H9 (cell line): ENCODE measurements at regions not wholly inside any gene's neighbourhood (a gene's known extent, or its start where the extent isn't known, plus 50 kb on each side); places are given as distances from the start of the nearest gene placed in this dataset.

Source experiments
- DNase-seq: peaks from one replicate; pipeline ENCODE4 v3.0.0-alpha.2; 2017
- H2AFZ ChIP-seq: one replicate; pipeline ENCODE4 v1.6.1; 2013; ENCODE audit warnings: mild to moderate bottlenecking, low read length, control low read depth, moderate library complexity
- H2AK5ac ChIP-seq: 2 replicates; pipeline ENCODE4 v1.6.1; 2013; ENCODE audit warnings: low read length, control low read depth, mixed read lengths; ENCODE audit not compliant: insufficient read length
- H2BK120ac ChIP-seq: one replicate; pipeline ENCODE4 v1.6.1; 2013; ENCODE audit warnings: low read depth, mild to moderate bottlenecking, low read length, control low read depth, inconsistent platforms; ENCODE audit not compliant: poor library complexity, severe bottlenecking
- H2BK12ac ChIP-seq: 2 replicates; pipeline ENCODE4 v1.6.1; 2013; ENCODE audit warnings: low read length, control low read depth, mixed read lengths, low read depth; ENCODE audit not compliant: insufficient read length
- H2BK15ac ChIP-seq: 2 replicates; pipeline ENCODE4 v1.6.1; 2013; ENCODE audit warnings: low read depth, low read length, control low read depth
- H2BK20ac ChIP-seq: one replicate; pipeline ENCODE4 v1.6.1; 2013; ENCODE audit warnings: low read depth, mild to moderate bottlenecking, low read length, control low read depth, inconsistent platforms; ENCODE audit not compliant: poor library complexity, severe bottlenecking
- H2BK5ac ChIP-seq: 2 replicates; pipeline ENCODE4 v1.6.1; 2013; ENCODE audit warnings: low read length, control low read depth, mixed read lengths; ENCODE audit not compliant: insufficient read length
- H3K14ac ChIP-seq: 2 replicates; pipeline ENCODE4 v1.6.1; 2013; ENCODE audit warnings: low read length, control low read depth; ENCODE audit not compliant: insufficient read depth
- H3K18ac ChIP-seq: 2 replicates; pipeline ENCODE4 v1.6.1; 2013; ENCODE audit warnings: low read depth, mild to moderate bottlenecking, mixed read lengths, low read length, control low read depth; ENCODE audit not compliant: insufficient read length
- H3K23ac ChIP-seq: 2 replicates; pipeline ENCODE4 v1.6.1; 2013; ENCODE audit warnings: low read length, control low read depth, mixed read lengths, low read depth; ENCODE audit not compliant: insufficient read length
- H3K23me2 ChIP-seq: 2 replicates; pipeline ENCODE4 v1.6.1; 2013; ENCODE audit warnings: low read depth, mild to moderate bottlenecking, mixed read lengths, low read length, control low read depth; ENCODE audit not compliant: insufficient read length, poor library complexity, severe bottlenecking
- H3K27ac ChIP-seq: 2 replicates; pipeline ENCODE4 v1.5.1; 2013; ENCODE audit warnings: low read length, control low read depth, mixed read lengths, low read depth; ENCODE audit not compliant: insufficient read length
- H3K27me3 ChIP-seq: 2 replicates; pipeline ENCODE4 v1.6.1; 2013; ENCODE audit warnings: low read length, control low read depth, inconsistent platforms; ENCODE audit not compliant: insufficient read depth
- H3K4ac ChIP-seq: 2 replicates; pipeline ENCODE4 v1.6.1; 2013; ENCODE audit warnings: low read depth, mild to moderate bottlenecking, control low read depth, inconsistent platforms, low read length, moderate library complexity
- H3K4me1 ChIP-seq: 2 replicates; pipeline ENCODE4 v1.6.1; 2013; ENCODE audit warnings: low read length, control low read depth, inconsistent platforms; ENCODE audit not compliant: insufficient read depth
- H3K4me2 ChIP-seq: 2 replicates; pipeline ENCODE4 v1.6.1; 2013; ENCODE audit warnings: low read length, control low read depth, mixed read lengths; ENCODE audit not compliant: insufficient read length, insufficient read depth
- H3K56ac ChIP-seq: 2 replicates; pipeline ENCODE4 v1.6.1; 2013; ENCODE audit warnings: low read depth, mild to moderate bottlenecking, mixed read lengths, low read length, control low read depth; ENCODE audit not compliant: insufficient read length
- H3K79me1 ChIP-seq: 2 replicates; pipeline ENCODE4 v1.6.1; 2013; ENCODE audit warnings: low read depth, mild to moderate bottlenecking, moderate library complexity, low read length, control low read depth, inconsistent platforms; ENCODE audit not compliant: insufficient read depth, poor library complexity, severe bottlenecking
- H3K79me2 ChIP-seq: 2 replicates; pipeline ENCODE4 v1.6.1; 2013; ENCODE audit warnings: low read length, control low read depth, inconsistent platforms; ENCODE audit not compliant: insufficient read depth
- H3K9ac ChIP-seq: 2 replicates; pipeline ENCODE4 v1.6.1; 2013; ENCODE audit warnings: low read length, control low read depth, mixed read lengths; ENCODE audit not compliant: insufficient read length; ENCODE audit errors: extremely low read depth
- H3K9me3 ChIP-seq: one replicate; pipeline ENCODE4 v1.6.1; 2013; ENCODE audit warnings: low read depth, low read length, inconsistent platforms; ENCODE audit not compliant: control insufficient read depth
- H3T11ph ChIP-seq: one replicate; pipeline ENCODE4 v1.6.1; 2013; ENCODE audit warnings: mild to moderate bottlenecking, low read length, control low read depth, inconsistent platforms
- H4K20me1 ChIP-seq: one replicate; pipeline ENCODE4 v1.6.1; 2013; ENCODE audit not compliant: control insufficient read depth, insufficient read length, insufficient read depth
- H4K5ac ChIP-seq: 2 replicates; pipeline ENCODE4 v1.6.1; 2013; ENCODE audit warnings: low read depth, mild to moderate bottlenecking, mixed read lengths, low read length, control low read depth; ENCODE audit not compliant: insufficient read length
- H4K8ac ChIP-seq: replicated peaks from 2 replicates; pipeline ENCODE4 v1.6.1; 2013; ENCODE audit warnings: low read length, control low read depth, mixed read lengths, low read depth; ENCODE audit not compliant: insufficient read length
- H4K91ac ChIP-seq: 2 replicates; pipeline ENCODE4 v1.6.1; 2013; ENCODE audit warnings: low read depth, mild to moderate bottlenecking, moderate library complexity, mixed read lengths, low read length, control low read depth; ENCODE audit not compliant: insufficient read length
- H3K27ac Mint-ChIP-seq, 3 experiments: 2 replicates in 2 of 3; 3 replicates in 1 of 3; pipeline ENCODE4 v1.8.0; 2020 to 2021; ENCODE audit warnings: mixed read lengths in 3 of 3, mild to moderate bottlenecking in 1 of 3, moderate library complexity in 1 of 3
- H3K27me3 Mint-ChIP-seq: 2 replicates; pipeline ENCODE4 v1.8.0; 2021; ENCODE audit warnings: low read depth, mild to moderate bottlenecking, moderate library complexity, mixed read lengths
- H3K36me3 Mint-ChIP-seq, 3 experiments: 2 replicates in 2 of 3; 3 replicates in 1 of 3; pipeline ENCODE4 v1.8.0; 2020 to 2021; ENCODE audit warnings: low read depth in 3 of 3, mixed read lengths in 3 of 3; ENCODE audit not compliant: insufficient read depth in 1 of 3
- H3K4me1 Mint-ChIP-seq, 2 experiments: 2 replicates each; pipeline ENCODE4 v1.8.0; 2020; ENCODE audit warnings: mixed read lengths in 2 of 2
- H3K4me3 Mint-ChIP-seq, 2 experiments: 2 replicates in 1 of 2; 3 replicates in 1 of 2; pipeline ENCODE4 v1.8.0; 2020 to 2021; ENCODE audit warnings: mild to moderate bottlenecking in 2 of 2, mixed read lengths in 2 of 2, moderate library complexity in 1 of 2
- H3K9me3 Mint-ChIP-seq, 2 experiments: 2 replicates in 1 of 2; 3 replicates in 1 of 2; pipeline ENCODE4 v1.8.0; 2020; ENCODE audit warnings: mild to moderate bottlenecking in 2 of 2, mixed read lengths in 2 of 2, moderate library complexity in 1 of 2
- WGBS: extraction: QIAGEN DNeasy Blood & Tissue Kit; methylation state at CpG from one replicate; pipeline ENCODE4 v1.1.7; 2013; ENCODE audit warnings: missing lambda C conversion rate, low lambda C conversion rate, mixed read lengths; ENCODE audit not compliant: insufficient read length; ENCODE audit errors: extremely low coverage; 5-methylcytosine and 5-hydroxymethylcytosine counted together
- TF ChIP-seq, protein P1 (sequence below): fragments of 200-600 bp; sonication (generic); conservative IDR thresholded peaks from 3 replicates; pipeline ENCODE4 v1.8.0; 2021; ENCODE audit warnings: antibody characterized with exemption, mild to moderate bottlenecking

DNA sequence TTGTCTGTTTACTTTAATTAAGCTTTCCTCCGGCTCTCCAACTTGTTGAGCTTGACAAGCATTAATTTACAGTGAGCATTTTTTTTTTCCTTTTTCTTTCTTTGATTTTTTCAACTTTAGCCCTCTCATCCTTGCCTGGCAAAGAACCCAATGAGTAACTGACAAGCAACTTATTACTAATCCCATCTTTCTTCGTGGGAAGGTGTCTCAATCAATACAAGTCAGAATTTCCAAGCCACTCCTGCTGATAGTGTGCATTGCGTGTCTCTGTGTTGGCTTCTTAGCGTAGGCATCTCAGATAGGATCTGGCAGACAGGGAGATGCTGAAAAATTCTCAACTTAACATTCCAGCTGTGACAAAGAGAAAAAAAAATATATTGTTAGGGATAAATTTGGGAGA, 527.7 kb upstream of the WWC1 start:
- Histone ChIP-seq H3K56ac (no peak overlapping the region), H3K4ac (no peak overlapping the region), H3K27ac (no peak overlapping the region), H2BK15ac (no peak overlapping the region), H4K5ac (no peak overlapping the region), H3K18ac (no peak overlapping the region), H3K79me2 (no peaks in the 10 kb centered on the region), H3K79me1 (no peaks in the 10 kb centered on the region), H3K14ac (no peak overlapping the region), H2BK120ac (no peak overlapping the region), H2AFZ (no peak overlapping the region), H3K4me1 (peaks cover 16% of the 10 kb centered on the region; the same call in 1 of the 2 replicates), H3T11ph (no peak overlapping the region), H2BK5ac (no peak overlapping the region), H4K8ac (no peak overlapping the region), H2BK12ac (no peak overlapping the region), H3K9ac (no peak overlapping the region), H3K27me3 (no peaks in the 10 kb centered on the region), H3K9me3 (no peaks in the 10 kb centered on the region), H3K23ac (no peak overlapping the region), H2BK20ac (no peak overlapping the region), H2AK5ac (no peak overlapping the region), H4K20me1 (no peaks in the 10 kb centered on the region), H3K4me2 (no peak overlapping the region), H4K91ac (no peak overlapping the region), H3K23me2 (no peaks in the 10 kb centered on the region)
- H3K4me1 Mint-ChIP-seq: peaks cover 24 to 31% of the 10 kb centered on the region in 2 experiments
- H3K27me3 Mint-ChIP-seq: 0 out of 2 replicates have a peak, but pooled peaks cover 2% of the 10 kb centered on the region
- H3K27ac Mint-ChIP-seq: no peak overlapping the region
- H3K9me3 Mint-ChIP-seq: peaks cover 0 to under 1% of the 10 kb centered on the region in 2 experiments; a peak in 1 of 5 replicates
- no peaks in the 10 kb centered on the region for H3K36me3 Mint-ChIP-seq
- WGBS: no CpG with 5 or more reads among the region's 4 CpGs
- no peak overlapping the region for H3K4me3 Mint-ChIP-seq
- TF ChIP-seq, protein P1, sequence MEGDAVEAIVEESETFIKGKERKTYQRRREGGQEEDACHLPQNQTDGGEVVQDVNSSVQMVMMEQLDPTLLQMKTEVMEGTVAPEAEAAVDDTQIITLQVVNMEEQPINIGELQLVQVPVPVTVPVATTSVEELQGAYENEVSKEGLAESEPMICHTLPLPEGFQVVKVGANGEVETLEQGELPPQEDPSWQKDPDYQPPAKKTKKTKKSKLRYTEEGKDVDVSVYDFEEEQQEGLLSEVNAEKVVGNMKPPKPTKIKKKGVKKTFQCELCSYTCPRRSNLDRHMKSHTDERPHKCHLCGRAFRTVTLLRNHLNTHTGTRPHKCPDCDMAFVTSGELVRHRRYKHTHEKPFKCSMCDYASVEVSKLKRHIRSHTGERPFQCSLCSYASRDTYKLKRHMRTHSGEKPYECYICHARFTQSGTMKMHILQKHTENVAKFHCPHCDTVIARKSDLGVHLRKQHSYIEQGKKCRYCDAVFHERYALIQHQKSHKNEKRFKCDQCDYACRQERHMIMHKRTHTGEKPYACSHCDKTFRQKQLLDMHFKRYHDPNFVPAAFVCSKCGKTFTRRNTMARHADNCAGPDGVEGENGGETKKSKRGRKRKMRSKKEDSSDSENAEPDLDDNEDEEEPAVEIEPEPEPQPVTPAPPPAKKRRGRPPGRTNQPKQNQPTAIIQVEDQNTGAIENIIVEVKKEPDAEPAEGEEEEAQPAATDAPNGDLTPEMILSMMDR: no peak
- DNase-seq: no peak
